Left ventricle myocardium inferior (tissue), 1 donor: ENCODE measurements at regions not wholly inside any gene's neighbourhood (a gene's known extent, or its start where the extent isn't known, plus 50 kb on each side); places are given as distances from the start of the nearest gene placed in this dataset.

ENCODE experiments used
- DNase-seq: peaks from one replicate; pipeline ENCODE4 v3.0.0-alpha.2; 2020
- H3K27ac ChIP-seq: fragments of 200-600 bp; replicated peaks from 2 replicates; pipeline ENCODE4 v1.8.0; 2021
- H3K27me3 ChIP-seq: fragments of 200-600 bp; 2 replicates; pipeline ENCODE4 v1.8.0; 2021; ENCODE audit warnings: low read depth
- H3K36me3 ChIP-seq: fragments of 200-600 bp; 2 replicates; pipeline ENCODE4 v1.8.0; 2021
- H3K4me1 ChIP-seq: fragments of 200-600 bp; 2 replicates; pipeline ENCODE4 v1.8.0; 2021
- H3K4me3 ChIP-seq: fragments of 200-600 bp; 2 replicates; pipeline ENCODE4 v1.8.0; 2021; ENCODE audit warnings: mild to moderate bottlenecking, moderate library complexity
- H3K9me3 ChIP-seq: fragments of 200-600 bp; replicated peaks from 2 replicates; pipeline ENCODE4 v1.8.0; 2021
- intact Hi-C: fragments of 100-400 bp; cut with micrococcal nuclease; formaldehyde crosslinking; loops from one replicate; pipeline ENCODE4 v1.11.0; 2022
- TF ChIP-seq, protein P1 (sequence below): fragments of 200-600 bp; IDR thresholded peaks from 2 replicates; pipeline ENCODE4 v1.8.0; 2021; ENCODE audit warnings: antibody characterized with exemption, mild to moderate bottlenecking, borderline replicate concordance
- donor health status: DM: no; HTN: yes; CAD: no; lungs with severe emphysema.

DNA sequence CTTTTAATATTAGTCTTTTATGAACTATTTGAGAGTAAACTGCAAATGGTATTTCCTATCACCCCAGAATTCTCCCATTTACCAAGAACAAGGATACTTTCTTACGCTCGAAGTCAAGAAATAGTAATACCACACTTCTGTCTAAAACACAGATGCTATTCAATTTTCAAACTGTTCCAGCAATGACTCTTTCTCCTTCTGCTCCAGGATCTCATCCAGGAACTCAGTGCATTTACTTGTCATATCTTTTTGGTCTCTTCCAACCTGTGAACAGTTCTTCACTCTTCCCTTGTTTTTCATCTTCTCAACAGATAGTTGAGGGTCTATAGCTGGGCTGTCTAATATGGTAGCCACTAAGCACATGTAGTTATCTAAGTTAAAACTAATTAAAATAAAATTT lies 87.1 kb upstream of the GAP43 start:
- DNase-seq = no peak
- H3K27me3 ChIP-seq = no peaks in the 10 kb centered on the region
- intact Hi-C loops = no loop called here
- peaks cover 7% of the 10 kb centered on the region for H3K9me3 ChIP-seq
- TF ChIP-seq, protein P1, sequence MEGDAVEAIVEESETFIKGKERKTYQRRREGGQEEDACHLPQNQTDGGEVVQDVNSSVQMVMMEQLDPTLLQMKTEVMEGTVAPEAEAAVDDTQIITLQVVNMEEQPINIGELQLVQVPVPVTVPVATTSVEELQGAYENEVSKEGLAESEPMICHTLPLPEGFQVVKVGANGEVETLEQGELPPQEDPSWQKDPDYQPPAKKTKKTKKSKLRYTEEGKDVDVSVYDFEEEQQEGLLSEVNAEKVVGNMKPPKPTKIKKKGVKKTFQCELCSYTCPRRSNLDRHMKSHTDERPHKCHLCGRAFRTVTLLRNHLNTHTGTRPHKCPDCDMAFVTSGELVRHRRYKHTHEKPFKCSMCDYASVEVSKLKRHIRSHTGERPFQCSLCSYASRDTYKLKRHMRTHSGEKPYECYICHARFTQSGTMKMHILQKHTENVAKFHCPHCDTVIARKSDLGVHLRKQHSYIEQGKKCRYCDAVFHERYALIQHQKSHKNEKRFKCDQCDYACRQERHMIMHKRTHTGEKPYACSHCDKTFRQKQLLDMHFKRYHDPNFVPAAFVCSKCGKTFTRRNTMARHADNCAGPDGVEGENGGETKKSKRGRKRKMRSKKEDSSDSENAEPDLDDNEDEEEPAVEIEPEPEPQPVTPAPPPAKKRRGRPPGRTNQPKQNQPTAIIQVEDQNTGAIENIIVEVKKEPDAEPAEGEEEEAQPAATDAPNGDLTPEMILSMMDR = no peak
- H3K4me1 ChIP-seq = no peaks in the 10 kb centered on the region
- no peaks in the 10 kb centered on the region for H3K36me3 ChIP-seq
- no peak overlapping the region for H3K27ac ChIP-seq
- no peak overlapping the region for H3K4me3 ChIP-seq

DNA sequence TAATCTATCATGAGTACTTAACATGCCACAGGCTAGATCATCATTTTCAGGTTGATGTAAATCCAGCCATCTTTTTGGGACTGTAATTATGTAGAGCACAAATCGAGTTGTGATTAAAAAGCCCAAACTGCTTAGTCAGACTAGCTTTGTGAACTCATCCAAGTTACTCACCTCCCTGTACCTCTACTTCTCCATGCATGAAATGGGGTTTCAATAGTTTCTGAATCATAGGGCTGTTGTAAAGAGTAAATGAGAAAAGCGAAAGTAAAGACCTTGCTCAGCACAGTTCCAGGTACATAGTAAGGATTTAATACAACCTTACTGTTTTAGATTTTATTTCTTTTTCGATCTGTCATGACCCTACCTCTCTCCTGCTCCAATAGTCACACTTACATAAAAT lies 85.6 kb upstream of the GAP43 start:
- H3K9me3 ChIP-seq = no peaks in the 10 kb centered on the region
- no peak for DNase-seq
- H3K27me3 ChIP-seq = no peaks in the 10 kb centered on the region
- no peaks in the 10 kb centered on the region for H3K4me1 ChIP-seq
- TF ChIP-seq, protein P1 = no peak
- H3K27ac ChIP-seq = no peak overlapping the region
- no peak overlapping the region for H3K4me3 ChIP-seq
- no peaks in the 10 kb centered on the region for H3K36me3 ChIP-seq
- intact Hi-C loops = no loop called here

DNA sequence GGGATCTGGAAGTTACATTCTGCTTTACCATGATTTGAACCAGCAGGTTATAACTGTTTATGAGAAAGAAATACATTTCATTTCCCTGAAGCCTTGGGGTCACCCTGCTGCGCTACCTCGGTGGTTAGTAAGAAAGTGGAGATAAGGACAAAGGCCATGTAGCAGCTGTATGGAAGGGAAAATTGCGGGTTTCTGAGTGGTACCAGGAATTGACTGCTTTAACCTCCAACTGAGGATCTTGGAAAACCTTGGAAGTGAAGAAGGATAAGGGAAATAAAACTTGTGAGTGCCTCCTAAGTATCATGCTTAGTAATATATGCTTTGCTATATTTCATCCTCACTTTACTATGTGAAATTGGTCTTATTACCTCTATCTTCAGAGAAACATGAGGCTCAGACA lies 76.1 kb upstream of the GAP43 start:
- no peaks in the 10 kb centered on the region for H3K4me1 ChIP-seq
- no peak overlapping the region for H3K27ac ChIP-seq
- no peak for DNase-seq
- H3K9me3 ChIP-seq = no peaks in the 10 kb centered on the region
- no peak overlapping the region for H3K4me3 ChIP-seq
- TF ChIP-seq, protein P1 = no peak
- no peaks in the 10 kb centered on the region for H3K27me3 ChIP-seq
- intact Hi-C loops = no loop called here
- H3K36me3 ChIP-seq = no peaks in the 10 kb centered on the region

DNA sequence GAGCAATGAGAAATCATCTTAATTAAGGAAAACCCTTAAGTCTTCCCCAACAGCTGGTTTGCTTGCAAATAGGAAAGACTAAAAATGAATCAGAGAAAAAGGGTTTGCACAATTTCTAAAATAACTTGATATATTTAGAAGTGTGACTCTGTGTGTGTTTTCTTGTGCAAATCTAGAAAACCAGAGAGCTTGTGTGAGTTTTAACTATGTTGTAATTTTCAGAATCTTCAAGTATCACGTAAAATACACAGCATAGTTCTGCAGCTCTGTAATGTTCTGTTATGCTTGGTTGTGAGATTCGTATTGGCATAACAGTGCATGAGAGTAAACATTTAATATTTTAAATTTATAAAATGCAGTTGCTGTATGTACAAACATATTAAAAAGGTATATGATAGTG lies 74.7 kb upstream of the GAP43 start:
- H3K9me3 ChIP-seq = no peaks in the 10 kb centered on the region
- no peaks in the 10 kb centered on the region for H3K27me3 ChIP-seq
- intact Hi-C loops = no loop called here
- no peaks in the 10 kb centered on the region for H3K4me1 ChIP-seq
- no peak overlapping the region for H3K4me3 ChIP-seq
- no peaks in the 10 kb centered on the region for H3K36me3 ChIP-seq
- no peak overlapping the region for H3K27ac ChIP-seq
- DNase-seq = no peak
- TF ChIP-seq, protein P1 = no peak

DNA sequence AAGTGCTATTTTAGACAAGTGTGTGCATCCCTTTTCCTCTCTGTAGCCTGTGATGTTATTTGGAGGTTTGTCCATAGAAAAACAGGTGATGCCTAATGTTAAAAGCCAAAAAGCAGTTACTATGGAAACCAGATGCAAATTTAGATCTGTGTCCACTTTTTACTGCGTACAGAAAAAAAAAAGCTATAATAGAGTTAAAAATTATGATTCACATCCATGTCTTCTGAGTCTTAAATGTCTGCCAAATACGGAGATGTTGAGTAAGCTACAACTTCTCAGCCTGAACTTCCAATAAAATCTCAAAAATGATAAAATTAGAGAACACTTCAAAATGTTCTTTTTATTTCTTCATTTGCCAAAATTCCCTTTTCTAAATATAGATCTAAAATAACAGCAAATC lies 74.2 kb upstream of the GAP43 start:
- Histone ChIP-seq H3K36me3 (no peaks in the 10 kb centered on the region), H3K4me1 (no peaks in the 10 kb centered on the region), H3K9me3 (no peaks in the 10 kb centered on the region), H3K27me3 (no peaks in the 10 kb centered on the region), H3K4me3 (no peak overlapping the region), H3K27ac (no peak overlapping the region)
- DNase-seq = no peak
- TF ChIP-seq, protein P1 = no peak
- intact Hi-C loops = no loop called here

DNA sequence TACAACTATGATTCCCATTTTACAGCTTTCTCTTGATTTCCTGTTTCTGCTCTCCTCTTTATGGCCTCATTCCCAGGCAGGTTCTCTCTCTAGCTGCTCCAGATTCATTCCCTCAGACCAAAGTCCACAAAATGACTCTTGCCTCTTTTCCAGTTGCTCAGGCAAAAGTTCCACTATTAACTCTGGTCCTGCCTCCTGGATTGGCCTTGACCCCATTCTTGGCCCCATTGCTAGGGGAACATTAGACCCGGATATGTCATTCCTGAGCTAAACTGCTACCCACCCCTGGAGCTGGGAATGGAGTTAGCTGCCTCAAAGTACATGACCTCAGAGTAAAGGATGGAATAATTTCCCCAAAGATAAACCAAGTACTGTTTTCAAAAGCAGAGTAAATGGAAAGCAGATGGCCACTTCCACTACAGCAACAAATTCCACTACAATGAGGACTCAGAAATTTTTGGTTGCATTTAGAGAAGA lies 73.0 kb upstream of the GAP43 start:
- Histone ChIP-seq H3K27ac (peak overlapping the region; percentile 21), H3K27me3 (no peaks in the 10 kb centered on the region), H3K9me3 (no peaks in the 10 kb centered on the region), H3K4me1 (no peaks in the 10 kb centered on the region), H3K36me3 (no peaks in the 10 kb centered on the region), H3K4me3 (no peak overlapping the region)
- peak; percentile 27 for DNase-seq
- TF ChIP-seq, protein P1 = no peak
- intact Hi-C loops = no loop called here
